ENCODE measurements at regions not wholly inside any gene's neighbourhood (a gene's known extent, or its start where the extent isn't known, plus 50 kb on each side); places are given as distances from the start of the nearest gene placed in this dataset.

- Histone ChIP-seq H3K27me3 (ENCODE audit: control insufficient read depth in 2 of 2, insufficient read depth in 2 of 2, low read length in 2 of 2) (peaks cover 2 to 9% of the 10 kb centered on the region in 2 experiments), H4K20me1 (replicated peaks; ENCODE audit: control insufficient read depth, extremely low read depth, insufficient read depth, low read length) (no peaks in the 10 kb centered on the region), H3K79me2 (ENCODE audit: control insufficient read depth, insufficient read depth, low read length) (no peaks in the 10 kb centered on the region), H3K27ac (ENCODE audit: insufficient read depth, low read depth, low read length) (no peak overlapping the region), H3K4me1 (ENCODE audit: control insufficient read depth, extremely low read depth, insufficient read depth, low read length) (no peaks in the 10 kb centered on the region), H3K9me3 (replicated peaks; ENCODE audit: control insufficient read depth, insufficient read depth, low read length) (no peaks in the 10 kb centered on the region), H3K9ac (replicated peaks; ENCODE audit: extremely low read depth, insufficient read depth, low read length) (no peak overlapping the region), H3K4me3 (replicated peaks in 1 of 3; ENCODE audit: insufficient read depth in 1 of 3, low read depth in 1 of 3, low read length in 3 of 3) (no peak overlapping the region), H3K9me1 (replicated peaks; ENCODE audit: control insufficient read depth, extremely low read depth, insufficient read depth, low read length) (no peaks in the 10 kb centered on the region), H3K4me2 (ENCODE audit: insufficient read depth, low read length) (no peak overlapping the region), H2AFZ (ENCODE audit: low read depth, low read length) (no peak overlapping the region), H3K36me3 (ENCODE audit: control insufficient read depth in 2 of 2, extremely low read depth in 1 of 2, insufficient read depth in 2 of 2, low read length in 2 of 2) (no peaks in the 10 kb centered on the region)
- TF ChIP-seq MAX (IDR thresholded peaks at IDR 0.05; ENCODE audit: insufficient read depth, insufficient read length): no peak
- no peak for TF ChIP-seq POLR2AphosphoS5 (IDR thresholded peaks at IDR 0.05; ENCODE audit: insufficient read depth, low read depth, low read length)
- no peak for TF ChIP-seq CTCF (IDR thresholded peaks at IDR 0.05; ENCODE audit: extremely low read depth in 1 of 2, insufficient read depth in 1 of 2, low read depth in 1 of 2, low read length in 2 of 2)
- no peak for TF ChIP-seq JUN (IDR thresholded peaks at IDR 0.05; ENCODE audit: borderline replicate concordance, insufficient read depth, insufficient read length, low read depth)
- TF ChIP-seq MYC (IDR thresholded peaks at IDR 0.05; ENCODE audit: low read depth, low read length): no peak
- no peak for TF ChIP-seq FOS (IDR thresholded peaks at IDR 0.05; ENCODE audit: borderline replicate concordance, insufficient read depth, low read length)
- TF ChIP-seq POLR2A (IDR thresholded peaks at IDR 0.05; ENCODE audit: low read depth, low read length): no peak
- no peak for TF ChIP-seq EZH2 (IDR thresholded peaks at IDR 0.05; ENCODE audit: borderline replicate concordance, low read depth, low read length, severe bottlenecking)
- no peak for TF ChIP-seq GATA2 (IDR thresholded peaks at IDR 0.05; ENCODE audit: insufficient read depth, insufficient read length, low read depth, low read length)
- no TSS peak for BruUV-seq (replicated peaks)
- no peak for FAIRE-seq
- intact Hi-C loops (cut with micrococcal nuclease): no loop called here
- ChIA-PET CTCF (interaction anchor here (1.3 to 2.3 kb wide), 3 partner anchors 10 to 14 kb away, joined by 5 to 11 read pairs (median 7); no protein-coding TSS in a partner anchor), POLR2A (no interaction called here)
- DNase-seq (ENCODE audit: low read depth, low spot score): no peak
- dilution Hi-C loops (cut with MboI; ENCODE audit: extremely low pct_ligation_motif_present, low sequenced_read_pairs): loop anchor here (25.0 kb wide), 1 partner anchor 210 kb away; no protein-coding TSS in a partner anchor
Measured at GRCh38 chr13:30126903-30127428, 180.4 kb downstream of the KATNAL1 start.
